T-helper 2 cell treated with Interferon-gamma antibody and Interleukin-4, amounts not matched to agents 100 ng/mL and 5 ng/mL, for 36 hours (primary cell): ENCODE measurements at regions not wholly inside any gene's neighbourhood (a gene's known extent, or its start where the extent isn't known, plus 50 kb on each side); places are given as distances from the start of the nearest gene placed in this dataset.

Experiments
- intact Hi-C: fragments of 100-400 bp; cut with micrococcal nuclease; formaldehyde crosslinking; loops from one replicate; pipeline ENCODE4 v1.15.1; 2023

GRCh38 chr4:100809506-100809905 lies 291.7 kb upstream of the EMCN start:
- intact Hi-C loops = no loop called here

- intact Hi-C loops = no loop called here
These were observed 289.2 kb upstream of the EMCN start for GRCh38 chr4:100806988-100807387.

GRCh38 chr4:100805538-100805937 lies 287.7 kb upstream of the EMCN start:
- intact Hi-C loops = no loop called here

GRCh38 chr4:100804576-100805360 lies 286.9 kb upstream of the EMCN start:
- intact Hi-C loops = no loop called here

GRCh38 chr4:100803751-100804150 lies 285.9 kb upstream of the EMCN start:
- intact Hi-C loops = no loop called here

- intact Hi-C loops = no loop called here
These were observed 282.1 kb upstream of the EMCN start for GRCh38 chr4:100799761-100800539.

GRCh38 chr4:100797791-100798190 lies 280.0 kb upstream of the EMCN start:
- intact Hi-C loops = no loop called here

GRCh38 chr4:100797356-100797755 lies 279.5 kb upstream of the EMCN start:
- intact Hi-C loops = no loop called here

- intact Hi-C loops = no loop called here
These were observed 278.5 kb upstream of the EMCN start for GRCh38 chr4:100796332-100796731.

GRCh38 chr4:100795581-100795980 lies 277.8 kb upstream of the EMCN start:
- intact Hi-C loops = no loop called here

GRCh38 chr4:100790836-100791615 lies 273.2 kb upstream of the EMCN start:
- intact Hi-C loops = no loop called here

GRCh38 chr4:100789991-100790390 lies 272.2 kb upstream of the EMCN start:
- intact Hi-C loops = no loop called here

GRCh38 chr4:100786481-100786880 lies 268.7 kb upstream of the EMCN start:
- intact Hi-C loops = no loop called here

GRCh38 chr4:100782356-100782755 lies 264.5 kb upstream of the EMCN start:
- intact Hi-C loops = no loop called here

- intact Hi-C loops = no loop called here
These were observed 263.6 kb upstream of the EMCN start for GRCh38 chr4:100781435-100781834.

- intact Hi-C loops = no loop called here
These were observed 262.3 kb upstream of the EMCN start for GRCh38 chr4:100780126-100780525.

GRCh38 chr4:100778431-100778830 lies 260.6 kb upstream of the EMCN start:
- intact Hi-C loops = no loop called here

- intact Hi-C loops = no loop called here
These were observed 244.9 kb upstream of the EMCN start for GRCh38 chr4:100762738-100763137.

- intact Hi-C loops = loop anchor here (5.0 kb wide), 1 partner anchor 178 kb away; no protein-coding TSS in a partner anchor
These were observed 236.9 kb upstream of the EMCN start for GRCh38 chr4:100754751-100755150.

- intact Hi-C loops = no loop called here
These were observed 228.4 kb upstream of the EMCN start for GRCh38 chr4:100746141-100746739.

- intact Hi-C loops = no loop called here
These were observed 224.2 kb upstream of the EMCN start for GRCh38 chr4:100742045-100742444.
